Mesothelial cell of epicardium (in vitro differentiated cells): ENCODE measurements at regions not wholly inside any gene's neighbourhood (a gene's known extent, or its start where the extent isn't known, plus 50 kb on each side); places are given as distances from the start of the nearest gene placed in this dataset.

Source experiments
- DNase-seq, 2 experiments: peaks; one replicate each; pipeline ENCODE4 v3.0.0; 2021; ENCODE audit warnings: low spot score in 2 of 2; ENCODE audit not compliant: unreplicated experiment in 2 of 2
- H3K27ac Mint-ChIP-seq: 2 replicates; pipeline ENCODE4 v1.8.0; 2021; ENCODE audit warnings: mixed read lengths
- H3K27me3 Mint-ChIP-seq: 2 replicates; pipeline ENCODE4 v1.8.0; 2021; ENCODE audit warnings: low read depth, mixed read lengths
- H3K36me3 Mint-ChIP-seq: 2 replicates; pipeline ENCODE4 v1.8.0; 2021; ENCODE audit warnings: mixed read lengths
- H3K4me1 Mint-ChIP-seq: 2 replicates; pipeline ENCODE4 v1.8.0; 2021; ENCODE audit warnings: mixed read lengths
- H3K4me3 Mint-ChIP-seq: 2 replicates; pipeline ENCODE4 v1.8.0; 2021; ENCODE audit warnings: mild to moderate bottlenecking, moderate library complexity, mixed read lengths
- H3K9me3 Mint-ChIP-seq: 2 replicates; pipeline ENCODE4 v1.8.0; 2021; ENCODE audit warnings: mixed read lengths
- CTCF ChIP-seq: fragments of 200-600 bp; sonication (generic); IDR thresholded peaks from one replicate; pipeline ENCODE4 v1.5.0; 2021; ENCODE audit warnings: antibody characterized with exemption; ENCODE audit not compliant: unreplicated experiment

GRCh38 chr3:94673876-94674275 is 611.0 kb downstream of the NSUN3 start:
- H3K36me3 Mint-ChIP-seq = no peaks in the 10 kb centered on the region
- no peaks in the 10 kb centered on the region for H3K27me3 Mint-ChIP-seq
- no peak for TF ChIP-seq CTCF
- H3K9me3 Mint-ChIP-seq = peaks cover 17% of the 10 kb centered on the region
- H3K4me3 Mint-ChIP-seq = no peak overlapping the region
- no peaks in the 10 kb centered on the region for H3K4me1 Mint-ChIP-seq
- no peak overlapping the region for H3K27ac Mint-ChIP-seq
- DNase-seq = no peak

DNA sequence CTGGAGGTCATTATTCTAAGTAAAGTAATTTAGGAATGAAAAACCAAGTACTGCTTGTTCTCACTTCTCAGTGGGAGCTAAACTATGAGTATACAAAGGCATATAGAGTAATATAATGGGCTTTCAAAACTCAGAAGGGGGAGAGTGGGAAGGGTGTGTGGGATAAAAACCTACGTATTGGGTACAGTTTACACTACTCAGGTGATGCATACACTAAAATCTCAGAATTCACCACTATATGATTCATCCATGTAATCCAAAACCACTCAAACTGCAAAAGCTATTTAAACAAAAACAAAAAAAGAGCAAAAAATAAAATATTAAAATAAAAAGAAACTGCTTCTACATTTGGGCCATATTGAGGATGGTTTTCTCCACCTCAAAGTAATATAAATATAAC is 623.3 kb downstream of the NSUN3 start:
- Mint-ChIP-seq H3K4me1 (no peaks in the 10 kb centered on the region), H3K9me3 (peaks cover 51% of the 10 kb centered on the region), H3K4me3 (no peak overlapping the region), H3K27ac (no peak overlapping the region), H3K36me3 (no peaks in the 10 kb centered on the region), H3K27me3 (no peaks in the 10 kb centered on the region)
- no peak for TF ChIP-seq CTCF
- no peak for DNase-seq

GRCh38 chr3:94693997-94694640 is 631.3 kb downstream of the NSUN3 start:
- TF ChIP-seq CTCF = no peak
- H3K4me3 Mint-ChIP-seq = no peak overlapping the region
- no peak for DNase-seq
- H3K27ac Mint-ChIP-seq = no peak overlapping the region
- peaks cover 3% of the 10 kb centered on the region for H3K4me1 Mint-ChIP-seq
- peaks cover under 1% of the 10 kb centered on the region for H3K9me3 Mint-ChIP-seq
- no peaks in the 10 kb centered on the region for H3K36me3 Mint-ChIP-seq
- H3K27me3 Mint-ChIP-seq = no peaks in the 10 kb centered on the region

DNA sequence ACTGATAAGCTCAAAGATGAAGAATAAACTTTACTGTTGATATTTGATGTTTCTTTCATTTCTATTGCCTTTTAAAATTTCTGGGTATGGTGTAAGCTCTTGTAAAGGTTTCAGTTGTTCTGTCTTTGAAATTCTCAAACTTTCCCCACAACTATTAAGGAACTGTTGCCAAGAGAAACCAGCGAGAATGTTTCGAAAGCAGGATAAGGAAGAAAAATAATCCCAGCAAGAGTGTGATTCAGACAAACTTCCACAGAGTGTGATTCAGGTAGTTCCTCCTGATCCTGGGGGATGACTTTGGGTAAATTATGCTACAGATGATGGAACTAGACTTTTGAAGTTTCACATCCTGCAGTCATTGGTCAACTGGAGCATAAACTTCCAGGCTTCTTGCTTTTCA is 632.0 kb downstream of the NSUN3 start:
- Mint-ChIP-seq H3K36me3 (no peaks in the 10 kb centered on the region), H3K27me3 (no peaks in the 10 kb centered on the region), H3K4me3 (no peak overlapping the region), H3K9me3 (no peaks in the 10 kb centered on the region), H3K27ac (no peak overlapping the region), H3K4me1 (peaks cover 3% of the 10 kb centered on the region)
- no peak for DNase-seq
- TF ChIP-seq CTCF = no peak

DNA sequence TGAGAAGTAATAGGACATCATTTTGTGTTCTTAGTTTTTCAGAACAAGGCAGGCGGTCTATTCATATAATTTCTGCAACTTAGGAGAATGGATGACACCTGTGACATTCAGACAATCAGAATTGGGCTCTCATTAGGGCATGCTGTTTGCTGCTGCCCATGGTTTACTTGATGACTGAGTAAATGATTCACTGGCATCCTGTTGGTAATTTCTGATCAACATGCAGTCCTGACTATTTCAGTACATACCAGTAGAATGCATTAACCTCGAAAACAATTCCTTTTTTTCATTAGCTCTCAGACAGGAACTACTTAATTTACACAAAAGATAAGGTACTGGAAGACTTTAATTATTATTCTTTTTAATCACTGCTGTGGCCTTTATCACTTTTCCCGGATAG is 641.6 kb downstream of the NSUN3 start:
- no peak overlapping the region for H3K27ac Mint-ChIP-seq
- no peaks in the 10 kb centered on the region for H3K27me3 Mint-ChIP-seq
- H3K36me3 Mint-ChIP-seq = no peaks in the 10 kb centered on the region
- H3K9me3 Mint-ChIP-seq = peaks cover 4% of the 10 kb centered on the region
- no peak for DNase-seq
- no peaks in the 10 kb centered on the region for H3K4me1 Mint-ChIP-seq
- H3K4me3 Mint-ChIP-seq = no peak overlapping the region
- TF ChIP-seq CTCF = no peak
